Naive thymus-derived CD4-positive, alpha-beta T cell (primary cell): ENCODE measurements at regions not wholly inside any gene's neighbourhood (a gene's known extent, or its start where the extent isn't known, plus 50 kb on each side); places are given as distances from the start of the nearest gene placed in this dataset.

Experiments
- ATAC-seq: fragments of 150-1000 bp; cut with Tn5 transposase; 2 replicates; pipeline ENCODE4 v1.10.0; 2021; ENCODE audit warnings: mild to moderate bottlenecking, moderate library complexity
- CTCF ChIA-PET: fragments of 350-600 bp; sonication (Branson Sonifier 250); formaldehyde crosslinking; loops from one replicate; lab custom pipeline; 2021; ENCODE audit warnings: antibody characterized with exemption; lab: Charles Lee
- POLR2A ChIA-PET: fragments of 350-600 bp; sonication (Branson Sonifier 250); formaldehyde crosslinking; loops from one replicate; lab custom pipeline; 2021; ENCODE audit warnings: antibody characterized with exemption, inconsistent platforms; lab: Charles Lee
- DNase-seq, 9 donors: peaks; one replicate each; pipeline versions ENCODE4 v3.0.0 to v3.0.0-alpha.2; 2020 to 2022; ENCODE audit warnings: mixed read lengths in 1 of 9
- H3K27ac ChIP-seq: one replicate; pipeline ENCODE4 v1.7.0; 2013; ENCODE audit warnings: mild to moderate bottlenecking, low read depth, low read length, moderate library complexity
- H3K27me3 ChIP-seq, 2 donors: one replicate each; pipeline ENCODE4 v1.7.0; 2013; ENCODE audit warnings: low read length in 2 of 2, mild to moderate bottlenecking in 2 of 2, moderate library complexity in 2 of 2; ENCODE audit not compliant: control insufficient read depth in 2 of 2, insufficient read depth in 2 of 2
- H3K36me3 ChIP-seq, 3 experiments: 1 replicate in 2 of 3; 2 replicates in 1 of 3; pipeline ENCODE4 v1.7.0; 2013; ENCODE audit warnings: low read length in 3 of 3, mild to moderate bottlenecking in 3 of 3, moderate library complexity in 1 of 3; ENCODE audit not compliant: insufficient read depth in 3 of 3, control insufficient read depth in 2 of 3
- H3K4me1 ChIP-seq, 2 donors: one replicate each; pipeline ENCODE4 v1.7.0; 2013; ENCODE audit warnings: low read length in 2 of 2, mild to moderate bottlenecking in 2 of 2, moderate library complexity in 1 of 2; ENCODE audit not compliant: control insufficient read depth in 2 of 2, insufficient read depth in 2 of 2
- H3K4me3 ChIP-seq: 2 replicates; pipeline ENCODE4 v1.7.0; 2013; ENCODE audit warnings: mild to moderate bottlenecking, low read length
- H3K9me3 ChIP-seq, 3 experiments: 1 replicate in 2 of 3; 2 replicates in 1 of 3; pipeline ENCODE4 v1.7.0; 2013; ENCODE audit warnings: low read length in 3 of 3; ENCODE audit not compliant: control insufficient read depth in 2 of 3
- H3K27ac Mint-ChIP-seq, 9 donors: one replicate each; pipeline ENCODE4 v1.8.0; 2020 to 2022; ENCODE audit warnings: mixed read lengths in 9 of 9, mild to moderate bottlenecking in 8 of 9, moderate library complexity in 5 of 9, inconsistent platforms in 2 of 9
- H3K27me3 Mint-ChIP-seq, 5 donors: one replicate each; pipeline ENCODE4 v1.8.0; 2021 to 2022; ENCODE audit warnings: mixed read lengths in 5 of 5, mild to moderate bottlenecking in 1 of 5
- H3K36me3 Mint-ChIP-seq, 5 donors: one replicate each; pipeline ENCODE4 v1.8.0; 2020 to 2022; ENCODE audit warnings: mixed read lengths in 5 of 5, mild to moderate bottlenecking in 3 of 5, inconsistent platforms in 1 of 5
- H3K4me1 Mint-ChIP-seq, 7 donors: one replicate each; pipeline ENCODE4 v1.8.0; 2020 to 2022; ENCODE audit warnings: mixed read lengths in 7 of 7, mild to moderate bottlenecking in 3 of 7, inconsistent platforms in 1 of 7
- H3K4me3 Mint-ChIP-seq, 10 donors: one replicate each; pipeline ENCODE4 v1.8.0; 2020 to 2022; ENCODE audit warnings: mild to moderate bottlenecking in 10 of 10, mixed read lengths in 10 of 10, moderate library complexity in 6 of 10, inconsistent platforms in 2 of 10
- H3K9me3 Mint-ChIP-seq, 11 donors: one replicate each; pipeline ENCODE4 v1.8.0; 2020 to 2022; ENCODE audit warnings: mixed read lengths in 11 of 11, mild to moderate bottlenecking in 4 of 11, inconsistent platforms in 1 of 11, moderate library complexity in 1 of 11
- intact Hi-C, 2 donors: fragments of 100-400 bp; cut with micrococcal nuclease; formaldehyde crosslinking; loops; one replicate each; pipeline ENCODE4 v1.15.1; 2023

DNA sequence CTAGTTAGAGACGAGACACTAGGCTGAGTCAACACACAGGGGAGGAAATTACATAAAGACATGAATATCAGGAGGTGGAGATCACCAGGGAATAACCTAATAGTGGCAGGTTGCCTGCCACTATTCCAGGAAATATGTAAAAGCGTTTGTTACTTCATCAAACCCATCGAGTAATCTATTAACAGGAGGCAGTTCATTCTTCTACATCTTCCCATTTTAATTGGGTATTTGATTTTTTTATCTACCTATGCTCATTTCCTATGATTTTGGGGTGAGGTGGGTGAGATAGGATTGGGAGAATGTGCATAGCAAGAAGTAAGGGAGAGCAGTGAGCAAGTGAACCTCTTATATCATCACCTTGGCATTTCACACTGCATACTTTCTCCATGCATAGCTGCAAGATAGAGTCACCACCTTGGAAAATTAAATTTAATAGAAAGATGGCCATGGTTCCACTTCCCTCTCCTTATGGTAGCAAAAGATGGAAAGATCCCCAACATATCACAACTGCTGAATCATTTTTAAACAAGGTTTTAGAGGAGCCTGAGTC is 312.2 kb downstream of the TMEM114 start:
- intact Hi-C loops: no loop called here
- no peak overlapping the region for H3K27ac Mint-ChIP-seq
- no peaks in the 10 kb centered on the region for H3K4me1 Mint-ChIP-seq
- H3K36me3 Mint-ChIP-seq: no peaks in the 10 kb centered on the region
- peaks cover 0 to 6% (median 5%) of the 10 kb centered on the region in 5 donors for H3K27me3 Mint-ChIP-seq
- Histone ChIP-seq H3K4me1 (no peaks in the 10 kb centered on the region), H3K27ac (no peak overlapping the region), H3K27me3 (no peaks in the 10 kb centered on the region), H3K9me3 (no peaks in the 10 kb centered on the region), H3K4me3 (no peak overlapping the region), H3K36me3 (no peaks in the 10 kb centered on the region)
- POLR2A ChIA-PET: no interaction called here
- DNase-seq (no peak), ATAC-seq (no peak)
- peaks cover 0 to 14% (median 5%) of the 10 kb centered on the region in 11 donors for H3K9me3 Mint-ChIP-seq
- peak overlapping the region in 1 of 10 donors; percentile 10 for H3K4me3 Mint-ChIP-seq
- CTCF ChIA-PET: no interaction called here

DNA sequence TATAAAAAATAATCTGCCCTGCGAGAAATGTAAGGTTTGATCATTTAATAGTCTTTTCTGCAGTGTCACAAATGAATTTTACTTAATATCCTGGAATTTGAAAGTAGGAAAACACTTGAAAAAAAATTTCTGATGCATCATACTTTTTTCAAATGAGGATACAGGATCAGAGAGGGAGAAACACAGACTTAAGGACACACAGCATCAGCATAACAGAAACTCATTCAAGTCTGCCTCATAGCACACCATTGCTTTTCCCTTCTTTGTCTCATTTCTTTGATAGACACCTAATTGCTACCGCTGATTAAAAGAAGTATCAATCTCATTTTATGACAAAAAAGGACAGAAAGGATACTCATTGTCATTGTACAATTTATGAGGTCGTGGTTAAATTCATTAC is 319.0 kb downstream of the TMEM114 start:
- Histone ChIP-seq H3K27ac (no peak overlapping the region), H3K4me3 (no peak overlapping the region), H3K27me3 (no peaks in the 10 kb centered on the region), H3K36me3 (no peaks in the 10 kb centered on the region), H3K4me1 (no peaks in the 10 kb centered on the region), H3K9me3 (no peaks in the 10 kb centered on the region)
- Mint-ChIP-seq H3K36me3 (no peaks in the 10 kb centered on the region), H3K9me3 (peaks cover 4 to 29% (median 8%) of the 10 kb centered on the region in 11 donors), H3K27ac (no peak overlapping the region), H3K4me3 (no peak overlapping the region), H3K27me3 (peaks cover 0 to 6% (median 5%) of the 10 kb centered on the region in 5 donors), H3K4me1 (no peaks in the 10 kb centered on the region)
- CTCF ChIA-PET: no interaction called here
- POLR2A ChIA-PET: no interaction called here
- intact Hi-C loops: no loop called here
- no peak for DNase-seq
- no peak for ATAC-seq

- Mint-ChIP-seq H3K27me3 (no peaks in the 10 kb centered on the region), H3K27ac (no peak overlapping the region), H3K4me3 (no peak overlapping the region), H3K36me3 (no peaks in the 10 kb centered on the region), H3K4me1 (peaks cover 0 to 2% (median 0%) of the 10 kb centered on the region in 7 donors), H3K9me3 (peaks cover 0 to 21% (median 8%) of the 10 kb centered on the region in 11 donors)
- H3K36me3 ChIP-seq: no peaks in the 10 kb centered on the region
- intact Hi-C loops: no loop called here
- no peak for ATAC-seq
- CTCF ChIA-PET: no interaction called here
- H3K27me3 ChIP-seq: no peaks in the 10 kb centered on the region
- no peak overlapping the region for H3K4me3 ChIP-seq
- POLR2A ChIA-PET: no interaction called here
- H3K27ac ChIP-seq: no peak overlapping the region
- no peaks in the 10 kb centered on the region for H3K4me1 ChIP-seq
- H3K9me3 ChIP-seq: no peaks in the 10 kb centered on the region
- DNase-seq: no peak
Measured at GRCh38 chr16:8262299-8262698, 328.0 kb downstream of the TMEM114 start.

GRCh38 chr16:8260140-8260539 is 330.2 kb downstream of the TMEM114 start:
- intact Hi-C loops: no loop called here
- POLR2A ChIA-PET: no interaction called here
- Mint-ChIP-seq H3K4me3 (no peak overlapping the region), H3K4me1 (peaks cover 0 to 2% (median 0%) of the 10 kb centered on the region in 7 donors), H3K9me3 (peaks cover 3 to 23% (median 5%) of the 10 kb centered on the region in 11 donors), H3K27ac (no peak overlapping the region), H3K36me3 (no peaks in the 10 kb centered on the region), H3K27me3 (no peaks in the 10 kb centered on the region)
- CTCF ChIA-PET: no interaction called here
- Histone ChIP-seq H3K4me1 (no peaks in the 10 kb centered on the region), H3K27ac (no peak overlapping the region), H3K27me3 (no peaks in the 10 kb centered on the region), H3K36me3 (no peaks in the 10 kb centered on the region), H3K9me3 (no peaks in the 10 kb centered on the region), H3K4me3 (no peak overlapping the region)
- no peak for ATAC-seq
- no peak for DNase-seq

- H3K36me3 Mint-ChIP-seq: no peaks in the 10 kb centered on the region
- H3K4me1 Mint-ChIP-seq: no peaks in the 10 kb centered on the region
- DNase-seq (no peak), ATAC-seq (no peak)
- Histone ChIP-seq H3K27me3 (no peaks in the 10 kb centered on the region), H3K4me3 (no peak overlapping the region), H3K4me1 (no peaks in the 10 kb centered on the region), H3K27ac (no peak overlapping the region), H3K9me3 (no peaks in the 10 kb centered on the region), H3K36me3 (no peaks in the 10 kb centered on the region)
- ChIA-PET CTCF (no interaction called here), POLR2A (no interaction called here)
- intact Hi-C loops: no loop called here
- H3K4me3 Mint-ChIP-seq: no peak overlapping the region
- H3K9me3 Mint-ChIP-seq: peaks cover 1 to 19% (median 4%) of the 10 kb centered on the region in 11 donors
- no peak overlapping the region for H3K27ac Mint-ChIP-seq
- H3K27me3 Mint-ChIP-seq: no peaks in the 10 kb centered on the region
Measured at GRCh38 chr16:8258523-8258922, 331.8 kb downstream of the TMEM114 start.

DNA sequence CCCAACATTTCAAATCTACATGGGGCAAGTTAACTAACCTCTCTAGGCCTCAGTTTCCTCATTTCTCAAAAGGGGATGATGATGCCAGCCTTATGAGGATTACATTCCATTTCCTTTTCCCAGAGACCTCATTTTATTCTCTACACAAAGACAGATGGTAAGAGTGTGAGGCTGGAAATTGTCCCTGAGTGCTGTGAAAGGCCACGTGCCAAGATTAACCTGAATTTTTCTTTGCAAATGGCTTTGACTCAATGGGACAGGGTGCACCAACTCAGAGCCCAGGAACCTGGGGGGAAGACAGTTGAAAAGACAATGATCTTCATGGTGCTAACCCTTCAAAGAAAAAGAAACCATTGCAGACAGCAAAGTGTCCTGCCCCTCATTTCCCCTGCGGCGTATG is 332.8 kb downstream of the TMEM114 start:
- H3K36me3 Mint-ChIP-seq: no peaks in the 10 kb centered on the region
- DNase-seq: no peak
- Histone ChIP-seq H3K9me3 (no peaks in the 10 kb centered on the region), H3K27ac (no peak overlapping the region), H3K36me3 (no peaks in the 10 kb centered on the region), H3K27me3 (no peaks in the 10 kb centered on the region), H3K4me1 (no peaks in the 10 kb centered on the region), H3K4me3 (no peak overlapping the region)
- ChIA-PET CTCF (no interaction called here), POLR2A (no interaction called here)
- peaks cover 0 to 19% (median 4%) of the 10 kb centered on the region in 11 donors for H3K9me3 Mint-ChIP-seq
- no peak overlapping the region for H3K27ac Mint-ChIP-seq
- H3K4me1 Mint-ChIP-seq: no peaks in the 10 kb centered on the region
- no peaks in the 10 kb centered on the region for H3K27me3 Mint-ChIP-seq
- intact Hi-C loops: no loop called here
- ATAC-seq: no peak
- no peak overlapping the region for H3K4me3 Mint-ChIP-seq

DNA sequence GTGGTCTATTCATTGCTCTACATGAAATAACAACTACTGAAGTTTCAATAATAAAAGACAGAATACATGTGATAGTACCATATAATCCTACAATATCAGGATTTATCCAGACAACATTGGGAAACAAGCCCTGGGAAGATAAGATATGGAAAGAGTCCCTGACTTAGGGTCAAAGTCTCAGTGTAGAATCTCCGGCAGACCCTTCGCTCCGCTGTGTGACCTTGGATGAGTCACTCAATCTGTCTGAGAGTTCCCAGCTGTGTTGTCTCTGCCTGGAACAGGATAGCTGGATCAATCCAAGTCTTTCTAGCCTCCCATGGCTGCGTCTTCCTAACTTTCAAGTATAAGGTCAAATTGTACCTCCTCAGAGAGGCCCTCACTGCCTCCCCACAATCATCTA is 335.9 kb downstream of the TMEM114 start:
- intact Hi-C loops: no loop called here
- H3K9me3 Mint-ChIP-seq: peaks cover 0 to 19% (median 5%) of the 10 kb centered on the region in 11 donors
- H3K36me3 Mint-ChIP-seq: no peaks in the 10 kb centered on the region

More for the DNA sequence above, 335.9 kb downstream of the TMEM114 start:
- no peak overlapping the region for H3K27ac Mint-ChIP-seq
- H3K4me3 ChIP-seq: no peak overlapping the region
- no peak overlapping the region for H3K27ac ChIP-seq
- ChIA-PET POLR2A (no interaction called here), CTCF (no interaction called here)
- no peak for DNase-seq
- no peaks in the 10 kb centered on the region for H3K27me3 Mint-ChIP-seq
- H3K4me1 Mint-ChIP-seq: no peaks in the 10 kb centered on the region
- no peaks in the 10 kb centered on the region for H3K27me3 ChIP-seq
- no peak overlapping the region for H3K4me3 Mint-ChIP-seq
- H3K9me3 ChIP-seq: no peaks in the 10 kb centered on the region
- ATAC-seq: no peak
- H3K4me1 ChIP-seq: no peaks in the 10 kb centered on the region
- H3K36me3 ChIP-seq: no peaks in the 10 kb centered on the region
